MV-4-11 (cell line): ENCODE measurements at regions not wholly inside any gene's neighbourhood (a gene's known extent, or its start where the extent isn't known, plus 50 kb on each side); places are given as distances from the start of the nearest gene placed in this dataset.

Experiments
- DNase-seq: peaks from one replicate; lab custom pipeline; 2025; lab: John Stamatoyannopoulos, UW

GRCh38 chrX:69027181-69028005, 137.9 kb downstream of the PJA1 start:
- no peak for DNase-seq

- DNase-seq: peak; percentile 34
Measured at GRCh38 chrX:69025802-69026301, 139.4 kb downstream of the PJA1 start.

- no peak for DNase-seq
Measured at GRCh38 chrX:69024931-69025330, 140.3 kb downstream of the PJA1 start.

- no peak for DNase-seq
Measured at GRCh38 chrX:69024161-69024736, 141.0 kb downstream of the PJA1 start.

- no peak for DNase-seq
Measured at GRCh38 chrX:69022430-69022829, 142.8 kb downstream of the PJA1 start.

GRCh38 chrX:69021141-69021960, 143.9 kb downstream of the PJA1 start:
- DNase-seq: peak; percentile 61

GRCh38 chrX:69020316-69020715, 144.9 kb downstream of the PJA1 start:
- DNase-seq: no peak

- DNase-seq: no peak
Measured at GRCh38 chrX:69019073-69019890, 146.0 kb downstream of the PJA1 start.

- DNase-seq: no peak
Measured at GRCh38 chrX:69018416-69019072, 146.7 kb downstream of the PJA1 start.

GRCh38 chrX:69016293-69016941, 148.8 kb downstream of the PJA1 start:
- DNase-seq: no peak

GRCh38 chrX:69015564-69016292, 149.5 kb downstream of the PJA1 start:
- no peak for DNase-seq

- DNase-seq: no peak
Measured at GRCh38 chrX:69015156-69015555, 150.1 kb downstream of the PJA1 start.

GRCh38 chrX:69014200-69014599, 151.1 kb downstream of the PJA1 start:
- no peak for DNase-seq

GRCh38 chrX:69010339-69010738, 154.9 kb downstream of the PJA1 start:
- no peak for DNase-seq

GRCh38 chrX:69000877-69001276, 164.4 kb downstream of the PJA1 start:
- peak; percentile 73 for DNase-seq

GRCh38 chrX:68999931-69000330, 165.3 kb downstream of the PJA1 start:
- no peak for DNase-seq

- peak; percentile 58 for DNase-seq
Measured at GRCh38 chrX:68999356-68999755, 165.9 kb downstream of the PJA1 start.

- DNase-seq: no peak
Measured at GRCh38 chrX:68998716-68999115, 166.5 kb downstream of the PJA1 start.

GRCh38 chrX:68997911-68998310, 167.3 kb downstream of the PJA1 start:
- no peak for DNase-seq

GRCh38 chrX:68997511-68997910, 167.7 kb downstream of the PJA1 start:
- DNase-seq: no peak
